Transverse colon (tissue), 4 donors: ENCODE measurements at regions not wholly inside any gene's neighbourhood (a gene's known extent, or its start where the extent isn't known, plus 50 kb on each side); places are given as distances from the start of the nearest gene placed in this dataset.

Experiments used
- DNase-seq: peaks from one replicate; pipeline ENCODE4 v3.0.0-alpha.2; 2019
- H3K27ac ChIP-seq, 4 donors: fragments of 200-600 bp; sonication (generic); 2 replicates each; pipeline ENCODE4 v1.5.1; 2016 to 2018; ENCODE audit warnings: inconsistent platforms in 4 of 4
- H3K27me3 ChIP-seq: fragments of 200-600 bp; sonication (generic); 2 replicates; pipeline ENCODE4 v1.5.1; 2017; ENCODE audit warnings: inconsistent platforms
- H3K36me3 ChIP-seq, 4 donors: fragments of 200-600 bp; sonication (generic); 2 replicates each; pipeline ENCODE4 v1.5.1; 2017 to 2019; ENCODE audit warnings: inconsistent platforms in 4 of 4
- H3K4me1 ChIP-seq, 4 donors: fragments of 200-600 bp; sonication (generic); 2 replicates each; pipeline ENCODE4 v1.5.1; 2017 to 2020; ENCODE audit warnings: inconsistent platforms in 4 of 4
- H3K4me3 ChIP-seq, 4 donors: fragments of 200-600 bp; sonication (generic); 1 replicate in 1 of 4; 2 replicates in 3 of 4; pipeline versions ENCODE4 v1.5.1 to v1.6.1; 2017 to 2019; ENCODE audit warnings: inconsistent platforms in 4 of 4
- H3K9me3 ChIP-seq, 2 donors: fragments of 200-600 bp; sonication (generic); 2 replicates each; pipeline ENCODE4 v1.5.1; 2017 to 2019; ENCODE audit warnings: inconsistent platforms in 2 of 2
- EP300 ChIP-seq: sonication (generic); formaldehyde crosslinking; IDR thresholded peaks from one replicate; pipeline ENCODE4 v1.6.1; 2017; ENCODE audit warnings: antibody characterized with exemption, low read depth
- POLR2A ChIP-seq: fragments of 450-650 bp; IDR thresholded peaks from one replicate; pipeline ENCODE4 v1.6.1; 2016; ENCODE audit warnings: antibody characterized with exemption, mild to moderate bottlenecking, moderate library complexity
- POLR2AphosphoS5 ChIP-seq, 3 donors: sonication (generic); formaldehyde crosslinking; IDR thresholded peaks; one replicate each; pipeline ENCODE4 v1.6.1; 2016; ENCODE audit warnings: antibody characterized with exemption in 3 of 3
- WGBS, 2 donors: methylation state at CpG; one replicate each; pipeline ENCODE4 v1.1.5; 2018; ENCODE audit warnings: low coverage in 1 of 2; 5-methylcytosine and 5-hydroxymethylcytosine counted together
- in situ Hi-C, 4 donors: fragments of 200-750 bp; cut with MboI; loops; one replicate each; pipeline versions ENCODE4 v1.15.0 to v1.15.1; 2017; ENCODE audit warnings: low sequenced_read_pairs in 3 of 4, low pct_ligation_motif_present in 1 of 4, low pct_unique_long_range_greater_than_20kb in 1 of 4
- intact Hi-C: fragments of 100-400 bp; cut with DNase I; formaldehyde crosslinking; loops from one replicate; pipeline ENCODE4 v1.15.1; 2023; ENCODE audit warnings: low total_unique reads
- TF ChIP-seq, protein P1 (sequence below), 5 experiments: fragments of 200-600 bp in 3 of 5; fragments of 450-650 bp in 2 of 5; sonication (generic) in 3 of 5; IDR thresholded peaks; 1 replicate in 2 of 5; 2 replicates in 3 of 5; pipeline ENCODE4 v1.5.1; 2016 to 2017; ENCODE audit warnings: antibody characterized with exemption in 5 of 5, inconsistent platforms in 3 of 5, mild to moderate bottlenecking in 2 of 5, moderate library complexity in 1 of 5

DNA sequence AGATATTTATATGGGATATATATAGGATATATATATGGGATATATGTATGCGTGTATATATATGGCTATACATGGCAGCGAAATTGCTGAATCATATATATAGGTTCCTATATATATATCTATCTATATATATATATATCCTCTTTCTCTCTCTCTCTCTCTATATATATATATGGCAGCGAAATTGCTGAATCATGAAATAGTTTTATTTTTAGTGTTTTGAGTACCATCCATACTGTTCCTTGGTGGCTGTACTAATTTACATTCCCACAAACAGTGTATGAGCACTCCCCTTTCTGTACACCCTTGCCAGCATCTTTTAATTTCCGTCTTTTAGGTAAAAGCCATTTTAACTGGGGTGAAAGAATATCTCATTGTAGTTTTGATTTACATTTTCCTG, 397.6 kb upstream of the LINC00305 start:
- Histone ChIP-seq H3K9me3 (no peaks in the 10 kb centered on the region), H3K36me3 (no peaks in the 10 kb centered on the region), H3K4me1 (no peaks in the 10 kb centered on the region), H3K27ac (no peak overlapping the region), H3K27me3 (no peaks in the 10 kb centered on the region), H3K4me3 (no peak overlapping the region)
- intact Hi-C loops = no loop called here
- TF ChIP-seq POLR2AphosphoS5 (IDR thresholded peaks at IDR 0.05) = no peak
- no peak for TF ChIP-seq POLR2A
- TF ChIP-seq, protein P1, sequence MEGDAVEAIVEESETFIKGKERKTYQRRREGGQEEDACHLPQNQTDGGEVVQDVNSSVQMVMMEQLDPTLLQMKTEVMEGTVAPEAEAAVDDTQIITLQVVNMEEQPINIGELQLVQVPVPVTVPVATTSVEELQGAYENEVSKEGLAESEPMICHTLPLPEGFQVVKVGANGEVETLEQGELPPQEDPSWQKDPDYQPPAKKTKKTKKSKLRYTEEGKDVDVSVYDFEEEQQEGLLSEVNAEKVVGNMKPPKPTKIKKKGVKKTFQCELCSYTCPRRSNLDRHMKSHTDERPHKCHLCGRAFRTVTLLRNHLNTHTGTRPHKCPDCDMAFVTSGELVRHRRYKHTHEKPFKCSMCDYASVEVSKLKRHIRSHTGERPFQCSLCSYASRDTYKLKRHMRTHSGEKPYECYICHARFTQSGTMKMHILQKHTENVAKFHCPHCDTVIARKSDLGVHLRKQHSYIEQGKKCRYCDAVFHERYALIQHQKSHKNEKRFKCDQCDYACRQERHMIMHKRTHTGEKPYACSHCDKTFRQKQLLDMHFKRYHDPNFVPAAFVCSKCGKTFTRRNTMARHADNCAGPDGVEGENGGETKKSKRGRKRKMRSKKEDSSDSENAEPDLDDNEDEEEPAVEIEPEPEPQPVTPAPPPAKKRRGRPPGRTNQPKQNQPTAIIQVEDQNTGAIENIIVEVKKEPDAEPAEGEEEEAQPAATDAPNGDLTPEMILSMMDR (IDR thresholded peaks at IDR 0.05) = no peak
- TF ChIP-seq EP300 = no peak
- in situ Hi-C loops = loop anchor here in 1 of 4 donors (25.0 kb wide), 1 partner anchor 91 kb away; no protein-coding TSS in a partner anchor
- WGBS, 2 donors = 70 to 75% methylated on average over 4 of the region's 4 CpGs
- DNase-seq = no peak

DNA sequence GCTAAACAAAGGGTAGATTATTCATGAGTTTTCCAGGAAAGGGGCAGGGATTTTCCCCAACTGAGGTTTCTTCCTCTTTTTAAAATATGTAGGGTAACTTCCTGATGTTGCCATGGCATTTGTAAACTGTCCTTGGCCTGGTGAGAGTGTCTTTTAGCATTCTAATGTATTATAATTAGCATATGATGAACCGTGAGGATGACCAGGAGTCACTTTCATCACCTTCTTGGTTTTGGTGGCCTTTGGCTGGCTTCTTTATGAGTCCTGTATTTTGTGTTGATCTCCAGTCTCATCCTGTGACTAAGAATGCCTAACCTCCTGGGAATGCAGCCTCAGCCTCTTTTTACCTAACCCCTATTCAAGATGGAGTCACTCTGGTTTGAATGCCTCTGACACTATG, 391.0 kb upstream of the LINC00305 start:
- no peak for TF ChIP-seq EP300
- TF ChIP-seq, protein P1 (IDR thresholded peaks at IDR 0.05) = no peak
- no peak for TF ChIP-seq POLR2A
- no peak for TF ChIP-seq POLR2AphosphoS5 (IDR thresholded peaks at IDR 0.05)
- H3K27me3 ChIP-seq = no peaks in the 10 kb centered on the region
- DNase-seq = no peak
- no peaks in the 10 kb centered on the region for H3K9me3 ChIP-seq
- intact Hi-C loops (no loop called here), in situ Hi-C loops (loop anchor here in 1 of 4 donors (25.0 kb wide), 1 partner anchor 97 kb away; no protein-coding TSS in a partner anchor)
- H3K36me3 ChIP-seq = no peaks in the 10 kb centered on the region
- no peak overlapping the region for H3K27ac ChIP-seq
- H3K4me3 ChIP-seq = no peak overlapping the region
- WGBS, 2 donors = 19 to 80% methylated on average over 1 of the region's 1 CpG
- H3K4me1 ChIP-seq = no peaks in the 10 kb centered on the region

DNA sequence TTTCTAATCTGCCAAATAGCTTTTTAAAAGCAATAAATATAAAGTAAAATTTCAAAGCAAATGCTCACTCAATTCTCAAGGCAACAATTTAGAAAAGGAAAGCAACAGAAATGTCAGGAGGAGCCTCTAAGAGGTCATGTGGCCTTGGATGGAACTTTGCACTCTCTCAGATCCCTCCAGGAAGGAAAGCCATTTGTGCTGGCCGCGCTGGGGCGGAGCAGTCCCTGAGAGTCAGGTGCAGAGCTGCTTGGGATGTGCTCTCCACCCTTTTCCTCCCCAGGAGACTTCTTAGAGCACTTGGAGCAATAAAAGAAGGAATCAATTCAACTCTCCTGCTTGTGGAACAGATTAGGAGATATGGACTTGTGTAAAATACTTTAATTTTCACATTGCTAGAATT, 379.8 kb upstream of the LINC00305 start:
- intact Hi-C loops = no loop called here
- DNase-seq = no peak
- H3K27me3 ChIP-seq = no peaks in the 10 kb centered on the region
- in situ Hi-C loops = loop anchor here in 1 of 4 donors (25.0 kb wide), 1 partner anchor 109 kb away; no protein-coding TSS in a partner anchor
- 60 to 64% methylated on average over 1 to 3 of the region's 3 CpGs for WGBS, 2 donors
- no peaks in the 10 kb centered on the region for H3K36me3 ChIP-seq
- H3K4me3 ChIP-seq = no peak overlapping the region
- H3K4me1 ChIP-seq = no peaks in the 10 kb centered on the region
- H3K9me3 ChIP-seq = no peaks in the 10 kb centered on the region
- no peak overlapping the region for H3K27ac ChIP-seq
- TF ChIP-seq, protein P1 (IDR thresholded peaks at IDR 0.05) = no peak
- no peak for TF ChIP-seq POLR2AphosphoS5 (IDR thresholded peaks at IDR 0.05)
- no peak for TF ChIP-seq POLR2A
- TF ChIP-seq EP300 = no peak

DNA sequence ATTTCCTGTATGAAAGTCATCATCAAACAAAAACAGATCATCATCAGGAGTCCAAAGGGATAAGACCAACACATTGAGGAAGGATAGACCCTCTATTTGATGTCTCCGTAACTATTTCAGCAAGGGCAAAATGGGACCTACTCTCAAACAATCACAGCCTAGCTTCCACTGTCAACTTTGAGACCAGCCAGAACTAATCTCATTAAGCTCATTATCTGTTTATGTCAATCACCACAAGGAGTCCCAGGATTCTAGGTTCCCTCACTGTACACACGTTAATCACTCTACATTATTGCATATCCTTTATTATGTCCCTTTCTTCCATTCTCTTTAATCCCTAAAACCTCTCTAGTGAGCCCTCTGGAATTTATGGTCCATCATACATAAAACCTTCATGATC, 370.3 kb upstream of the LINC00305 start:
- H3K4me3 ChIP-seq = no peak overlapping the region
- in situ Hi-C loops = no loop called here
- 68 to 70% methylated on average over 2 of the region's 2 CpGs for WGBS, 2 donors
- TF ChIP-seq, protein P1 (IDR thresholded peaks at IDR 0.05) = no peak
- TF ChIP-seq POLR2A (no peak), EP300 (no peak), POLR2AphosphoS5 (IDR thresholded peaks at IDR 0.05) (no peak)
- H3K36me3 ChIP-seq = no peaks in the 10 kb centered on the region
- no peak for DNase-seq
- no peaks in the 10 kb centered on the region for H3K4me1 ChIP-seq
- intact Hi-C loops = no loop called here
- H3K27ac ChIP-seq = no peak overlapping the region
- H3K9me3 ChIP-seq = no peaks in the 10 kb centered on the region
- H3K27me3 ChIP-seq = no peaks in the 10 kb centered on the region
